SU-DHL-6 (cell line): ENCODE measurements at regions not wholly inside any gene's neighbourhood (a gene's known extent, or its start where the extent isn't known, plus 50 kb on each side); places are given as distances from the start of the nearest gene placed in this dataset.

Experiments
- H2AFZ ChIP-seq: fragments of 200-600 bp; sonication (generic); 2 replicates; pipeline ENCODE4 v1.6.1; 2014; ENCODE audit warnings: low read depth, mild to moderate bottlenecking, moderate library complexity, mixed read lengths, antibody characterized with exemption, low read length; ENCODE audit not compliant: severe bottlenecking
- H3F3A ChIP-seq: fragments of 200-600 bp; shearing (Covaris generic); 2 replicates; pipeline ENCODE4 v1.6.0; 2016; ENCODE audit warnings: antibody characterized with exemption, mild to moderate bottlenecking; ENCODE audit not compliant: insufficient read depth
- H3K27ac ChIP-seq: fragments of 200-600 bp; sonication (generic); 2 replicates; pipeline ENCODE4 v1.5.1; 2016; ENCODE audit warnings: low read depth, mild to moderate bottlenecking, low read length, moderate library complexity, mixed read lengths
- H3K27me3 ChIP-seq: fragments of 200-600 bp; sonication (generic), shearing (Covaris generic); 2 replicates; pipeline ENCODE4 v1.6.0; 2014; ENCODE audit warnings: mild to moderate bottlenecking, low read length
- H3K36me3 ChIP-seq: fragments of 200-600 bp; sonication (generic); 2 replicates; pipeline ENCODE4 v1.6.1; 2014; ENCODE audit warnings: mild to moderate bottlenecking, low read length, mixed read lengths
- H3K4me2 ChIP-seq: fragments of 300-600, 200-600 bp; shearing (Covaris generic), sonication (generic); 2 replicates; pipeline ENCODE4 v1.6.0; 2014; ENCODE audit warnings: low read length, low read depth, mild to moderate bottlenecking; ENCODE audit not compliant: poor library complexity, severe bottlenecking
- H3K4me3 ChIP-seq: fragments of 200-600 bp; sonication (generic); 2 replicates; pipeline ENCODE4 v1.5.1; 2014; ENCODE audit warnings: antibody characterized with exemption, low read length, mild to moderate bottlenecking, mixed read lengths; ENCODE audit not compliant: insufficient read depth, poor library complexity, severe bottlenecking
- H3K79me2 ChIP-seq: fragments of 200-600 bp; sonication (generic); 2 replicates; pipeline ENCODE4 v1.6.1; 2014; ENCODE audit warnings: mild to moderate bottlenecking, low read length, moderate library complexity; ENCODE audit not compliant: insufficient read depth
- H3K9ac ChIP-seq: fragments of 200-600 bp; sonication (generic); 2 replicates; pipeline ENCODE4 v1.7.0; 2014; ENCODE audit warnings: mild to moderate bottlenecking, low read length
- H3K9me2 ChIP-seq: fragments of 200-600 bp; sonication (generic); replicated peaks from 2 replicates; pipeline ENCODE4 v1.6.1; 2014; ENCODE audit warnings: low read length; ENCODE audit not compliant: insufficient read depth
- H3K9me3 ChIP-seq: fragments of 200-600 bp; sonication (generic); 2 replicates; pipeline ENCODE4 v1.6.1; 2014; ENCODE audit warnings: low read length, mixed read lengths; ENCODE audit not compliant: insufficient read depth
- H4K20me1 ChIP-seq: fragments of 200-600 bp; sonication (generic); 2 replicates; pipeline ENCODE4 v1.6.1; 2014; ENCODE audit warnings: low read depth, mild to moderate bottlenecking, antibody characterized with exemption, low read length, moderate library complexity, mixed read lengths
- CTCF ChIP-seq: fragments of 200-600 bp; sonication (generic); IDR thresholded peaks from one replicate; pipeline ENCODE4 v1.5.1; 2017; ENCODE audit warnings: antibody characterized with exemption, mild to moderate bottlenecking, low read length, moderate library complexity; ENCODE audit not compliant: insufficient read depth, poor library complexity, severe bottlenecking
- EZH2phosphoT487 ChIP-seq: fragments of 200-600 bp; sonication (generic), shearing (Covaris generic); conservative IDR thresholded peaks from 2 replicates; pipeline ENCODE4 v1.6.1; 2018; ENCODE audit warnings: mild to moderate bottlenecking, antibody characterized with exemption, low read length, moderate library complexity, mixed read lengths

- Histone ChIP-seq H3K9ac (no peak overlapping the region), H4K20me1 (no peaks in the 10 kb centered on the region), H3K4me3 (no peak overlapping the region), H3F3A (no peaks in the 10 kb centered on the region), H3K27me3 (no peaks in the 10 kb centered on the region), H3K36me3 (no peaks in the 10 kb centered on the region), H3K9me2 (no peaks in the 10 kb centered on the region), H3K27ac (no peak overlapping the region), H3K4me2 (no peak overlapping the region), H3K9me3 (no peaks in the 10 kb centered on the region), H2AFZ (no peak overlapping the region), H3K79me2 (no peaks in the 10 kb centered on the region)
- TF ChIP-seq EZH2phosphoT487: no peak
These were observed 819.7 kb upstream of the ALCAM start for GRCh38 chr3:104547031-104547430.

GRCh38 chr3:104548401-104548800 lies 818.3 kb upstream of the ALCAM start:
- Histone ChIP-seq H3K9ac (no peak overlapping the region), H3K4me2 (no peak overlapping the region), H3K27ac (no peak overlapping the region), H3K36me3 (no peaks in the 10 kb centered on the region), H3K9me3 (no peaks in the 10 kb centered on the region), H3K27me3 (no peaks in the 10 kb centered on the region), H3K4me3 (no peak overlapping the region), H3F3A (no peaks in the 10 kb centered on the region), H3K9me2 (no peaks in the 10 kb centered on the region), H2AFZ (no peak overlapping the region), H4K20me1 (no peaks in the 10 kb centered on the region), H3K79me2 (no peaks in the 10 kb centered on the region)
- no peak for TF ChIP-seq EZH2phosphoT487
- no peak for TF ChIP-seq CTCF

- no peak overlapping the region for H3K4me2 ChIP-seq
- H3K27ac ChIP-seq: no peak overlapping the region
- TF ChIP-seq CTCF (no peak), EZH2phosphoT487 (no peak)
- no peaks in the 10 kb centered on the region for H3K9me2 ChIP-seq
- no peak overlapping the region for H3K4me3 ChIP-seq
- no peak overlapping the region for H3K9ac ChIP-seq
- no peaks in the 10 kb centered on the region for H3F3A ChIP-seq
- no peaks in the 10 kb centered on the region for H3K9me3 ChIP-seq
- H3K27me3 ChIP-seq: no peaks in the 10 kb centered on the region
- no peaks in the 10 kb centered on the region for H4K20me1 ChIP-seq
- H2AFZ ChIP-seq: no peak overlapping the region
- H3K79me2 ChIP-seq: no peaks in the 10 kb centered on the region
- H3K36me3 ChIP-seq: no peaks in the 10 kb centered on the region
These were observed 817.5 kb upstream of the ALCAM start for GRCh38 chr3:104549099-104549714.

GRCh38 chr3:104553121-104553520 lies 813.6 kb upstream of the ALCAM start:
- H3K9ac ChIP-seq: no peak overlapping the region
- H3K27ac ChIP-seq: no peak overlapping the region
- TF ChIP-seq CTCF: no peak
- TF ChIP-seq EZH2phosphoT487: no peak
- H3K9me2 ChIP-seq: no peaks in the 10 kb centered on the region
- H3K36me3 ChIP-seq: no peaks in the 10 kb centered on the region
- H3K27me3 ChIP-seq: no peaks in the 10 kb centered on the region
- H3K4me2 ChIP-seq: no peak overlapping the region
- H4K20me1 ChIP-seq: no peaks in the 10 kb centered on the region
- no peak overlapping the region for H3K4me3 ChIP-seq
- H2AFZ ChIP-seq: no peak overlapping the region
- H3K79me2 ChIP-seq: no peaks in the 10 kb centered on the region
- no peaks in the 10 kb centered on the region for H3F3A ChIP-seq
- no peaks in the 10 kb centered on the region for H3K9me3 ChIP-seq
